Lung (tissue), 11 donors: ENCODE measurements at regions not wholly inside any gene's neighbourhood (a gene's known extent, or its start where the extent isn't known, plus 50 kb on each side); places are given as distances from the start of the nearest gene placed in this dataset.

Source experiments
- ATAC-seq: fragments of 200-7000 bp; cut with Tn5 transposase; one replicate; pipeline ENCODE4 v1.9.1; 2020; ENCODE audit warnings: moderate number of reproducible peaks; ENCODE audit not compliant: insufficient read depth, low FRiP score
- DNase-seq, 3 donors: peaks; one replicate each; pipeline ENCODE4 v3.0.0-alpha.2; 2013 to 2017
- H3K27ac ChIP-seq, 2 donors: one replicate each; pipeline ENCODE4 v1.5.1; 2013; ENCODE audit warnings: mild to moderate bottlenecking in 2 of 2, moderate library complexity in 2 of 2, control low read depth in 1 of 2, inconsistent platforms in 1 of 2, low read depth in 1 of 2, low read length in 1 of 2
- H3K27me3 ChIP-seq, 3 donors: one replicate each; pipeline ENCODE4 v1.5.1; 2013; ENCODE audit warnings: low read length in 2 of 3; ENCODE audit not compliant: control insufficient read depth in 3 of 3, insufficient read depth in 3 of 3
- H3K36me3 ChIP-seq, 4 donors: one replicate each; pipeline ENCODE4 v1.5.1; 2013; ENCODE audit warnings: low read length in 4 of 4, mild to moderate bottlenecking in 1 of 4, moderate library complexity in 1 of 4; ENCODE audit not compliant: control insufficient read depth in 4 of 4, insufficient read depth in 4 of 4
- H3K4me1 ChIP-seq, 5 donors: one replicate each; pipeline ENCODE4 v1.5.1; 2013; ENCODE audit warnings: low read length in 5 of 5, mild to moderate bottlenecking in 2 of 5, moderate library complexity in 1 of 5; ENCODE audit not compliant: control insufficient read depth in 5 of 5, insufficient read depth in 5 of 5
- H3K4me3 ChIP-seq: one replicate; pipeline ENCODE4 v1.5.1; 2013; ENCODE audit warnings: mild to moderate bottlenecking, control low read depth, moderate library complexity
- H3K9ac ChIP-seq, 2 donors: one replicate each; pipeline ENCODE4 v1.5.1; 2013; ENCODE audit warnings: low read length in 2 of 2, control low read depth in 1 of 2; ENCODE audit not compliant: insufficient read depth in 1 of 2
- H3K9me3 ChIP-seq, 4 donors: one replicate each; pipeline ENCODE4 v1.5.1; 2013; ENCODE audit warnings: low read length in 3 of 4, mild to moderate bottlenecking in 1 of 4, moderate library complexity in 1 of 4; ENCODE audit not compliant: control insufficient read depth in 4 of 4, insufficient read depth in 3 of 4
- WGBS, 2 donors: extraction: QIAGEN DNeasy Blood & Tissue Kit; methylation state at CpG; one replicate each; pipeline ENCODE4 v1.1.7; 2013; 5-methylcytosine and 5-hydroxymethylcytosine counted together
- TF ChIP-seq, protein P1 (sequence below): IDR thresholded peaks from 2 replicates; pipeline ENCODE4 v1.5.1; 2012; ENCODE audit warnings: mild to moderate bottlenecking; ENCODE audit errors: control extremely low read depth, extremely low read depth
- donor health status: control.
- donor health status: control.
- donor health status: Bipolar disorder and iron deficiency.
- donor health status: healthy.
- donor health status: DM: yes; HTN: yes; CAD: no.

DNA sequence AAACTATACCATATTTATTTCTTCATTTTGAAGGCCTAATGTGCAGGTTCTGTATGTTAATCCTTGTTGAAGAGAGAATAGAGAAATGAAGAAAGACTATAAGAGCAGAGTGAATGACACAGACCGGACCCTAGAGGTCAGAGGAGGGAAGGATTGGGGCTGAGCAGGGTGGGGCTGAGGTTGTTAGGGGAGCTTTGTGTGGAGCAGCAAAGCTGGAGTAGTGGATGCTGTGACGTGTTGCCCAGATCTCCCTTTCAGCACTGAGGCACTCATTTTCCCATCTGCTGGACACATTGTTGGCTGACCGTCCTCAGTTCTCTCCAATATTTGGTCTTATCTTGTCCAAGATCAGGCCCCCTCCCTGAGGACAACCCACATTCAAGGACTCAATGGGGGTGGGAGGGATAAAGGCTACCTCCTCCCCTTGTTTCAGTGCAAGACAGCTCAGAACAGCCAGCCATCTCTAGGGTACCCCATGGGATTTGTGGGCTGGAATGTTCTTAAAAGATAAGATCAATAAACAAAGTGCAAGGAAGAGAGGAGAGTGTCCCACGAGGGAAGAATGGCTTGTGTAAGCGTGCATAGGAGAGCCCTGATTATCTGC lies 143.6 kb downstream of the TDRD15 start:
- Histone ChIP-seq H3K27me3 (peaks cover 0 to 3% (median 0%) of the 10 kb centered on the region in 3 donors), H3K36me3 (no peaks in the 10 kb centered on the region), H3K9ac (no peak overlapping the region), H3K27ac (no peak overlapping the region), H3K4me1 (peaks cover 0 to 19% (median 7%) of the 10 kb centered on the region in 5 donors), H3K4me3 (no peak overlapping the region), H3K9me3 (no peaks in the 10 kb centered on the region)
- DNase-seq, result no peak
- ATAC-seq, result no peak
- WGBS, 2 donors, result 69 to 81% methylated on average over 5 of the region's 5 CpGs
- TF ChIP-seq, protein P1, sequence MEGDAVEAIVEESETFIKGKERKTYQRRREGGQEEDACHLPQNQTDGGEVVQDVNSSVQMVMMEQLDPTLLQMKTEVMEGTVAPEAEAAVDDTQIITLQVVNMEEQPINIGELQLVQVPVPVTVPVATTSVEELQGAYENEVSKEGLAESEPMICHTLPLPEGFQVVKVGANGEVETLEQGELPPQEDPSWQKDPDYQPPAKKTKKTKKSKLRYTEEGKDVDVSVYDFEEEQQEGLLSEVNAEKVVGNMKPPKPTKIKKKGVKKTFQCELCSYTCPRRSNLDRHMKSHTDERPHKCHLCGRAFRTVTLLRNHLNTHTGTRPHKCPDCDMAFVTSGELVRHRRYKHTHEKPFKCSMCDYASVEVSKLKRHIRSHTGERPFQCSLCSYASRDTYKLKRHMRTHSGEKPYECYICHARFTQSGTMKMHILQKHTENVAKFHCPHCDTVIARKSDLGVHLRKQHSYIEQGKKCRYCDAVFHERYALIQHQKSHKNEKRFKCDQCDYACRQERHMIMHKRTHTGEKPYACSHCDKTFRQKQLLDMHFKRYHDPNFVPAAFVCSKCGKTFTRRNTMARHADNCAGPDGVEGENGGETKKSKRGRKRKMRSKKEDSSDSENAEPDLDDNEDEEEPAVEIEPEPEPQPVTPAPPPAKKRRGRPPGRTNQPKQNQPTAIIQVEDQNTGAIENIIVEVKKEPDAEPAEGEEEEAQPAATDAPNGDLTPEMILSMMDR, result no peak

DNA sequence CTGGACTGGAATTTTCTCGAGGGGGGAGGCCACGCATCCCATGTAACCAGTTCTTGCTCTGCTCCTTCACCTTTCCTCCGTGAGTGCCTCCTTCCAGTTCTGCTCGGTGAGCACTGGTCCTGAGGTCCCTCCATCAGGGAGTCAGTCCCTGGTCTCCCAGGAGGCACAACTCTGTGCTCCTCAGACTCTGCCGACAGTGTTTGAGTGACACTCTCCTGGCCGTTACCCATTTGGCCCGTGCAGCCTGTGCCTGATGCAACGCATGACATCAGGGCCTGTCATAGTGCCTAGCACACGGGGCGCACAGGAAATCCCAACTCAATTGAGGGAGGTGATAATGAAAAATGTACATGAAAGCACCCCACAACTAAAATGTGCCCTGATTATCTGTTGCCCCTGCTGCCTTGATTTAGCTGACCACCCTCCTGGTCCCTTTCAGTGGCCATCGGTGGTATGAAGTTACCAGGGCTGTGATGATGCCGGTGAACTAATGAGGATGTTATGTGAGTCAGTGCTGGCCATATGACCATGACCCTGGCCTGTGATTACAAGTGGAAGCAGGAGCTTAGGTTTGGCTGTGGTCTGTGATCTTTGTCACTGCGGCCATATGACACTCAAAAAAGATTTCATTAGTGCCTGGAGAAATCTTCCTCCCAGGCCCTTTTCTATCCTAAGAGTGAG lies 144.6 kb downstream of the TDRD15 start:
- TF ChIP-seq, protein P1, result no peak
- Histone ChIP-seq H3K4me1 (peaks cover 0 to 19% (median 7%) of the 10 kb centered on the region in 5 donors), H3K9me3 (no peaks in the 10 kb centered on the region), H3K4me3 (no peak overlapping the region), H3K36me3 (no peaks in the 10 kb centered on the region), H3K27ac (no peak overlapping the region), H3K9ac (no peak overlapping the region), H3K27me3 (no peaks in the 10 kb centered on the region)
- ATAC-seq (no peak), DNase-seq (no peak)
- 90 to 96% methylated on average over 13 of the region's 13 CpGs for WGBS, 2 donors

DNA sequence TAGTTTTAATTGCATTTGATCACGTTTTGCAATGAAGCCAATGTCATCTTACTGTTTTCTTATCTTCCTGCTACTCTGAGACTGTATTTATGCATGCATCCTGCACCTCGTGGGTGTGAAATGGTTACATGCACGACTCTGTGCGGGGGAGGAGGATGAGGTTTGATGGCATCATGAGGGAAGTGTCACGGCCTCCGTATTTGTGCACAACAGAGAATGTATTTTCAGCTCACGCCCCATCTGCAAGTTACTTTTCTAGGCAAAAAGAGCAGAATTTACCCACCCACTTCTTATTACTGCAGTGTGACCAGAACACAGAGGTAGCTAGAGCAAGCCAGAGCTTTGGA lies 145.1 kb downstream of the TDRD15 start:
- ATAC-seq (no peak), DNase-seq (no peak)
- Histone ChIP-seq H3K27ac (no peak overlapping the region), H3K36me3 (no peaks in the 10 kb centered on the region), H3K27me3 (no peaks in the 10 kb centered on the region), H3K9me3 (no peaks in the 10 kb centered on the region), H3K4me3 (no peak overlapping the region), H3K4me1 (peaks cover 0 to 19% (median 7%) of the 10 kb centered on the region in 5 donors), H3K9ac (no peak overlapping the region)
- 77 to 81% methylated on average over 7 of the region's 7 CpGs for WGBS, 2 donors
- TF ChIP-seq, protein P1, result no peak
